GM12873 (cell line): ENCODE measurements at regions not wholly inside any gene's neighbourhood (a gene's known extent, or its start where the extent isn't known, plus 50 kb on each side); places are given as distances from the start of the nearest gene placed in this dataset.

ENCODE experiments used
- CTCF ChIP-seq: IDR thresholded peaks from 2 replicates; pipeline ENCODE4 v1.5.1; 2012; ENCODE audit warnings: low read depth, mild to moderate bottlenecking, moderate library complexity, low read length, control low read depth; ENCODE audit not compliant: insufficient read depth; ENCODE audit errors: missing control alignments

GRCh38 chr1:164949771-164950471 lies 390.9 kb downstream of the PBX1 start:
- TF ChIP-seq CTCF: peak; percentile 1

- no peak for TF ChIP-seq CTCF
These were observed 389.1 kb downstream of the PBX1 start for GRCh38 chr1:164948101-164948500.

GRCh38 chr1:164937291-164937690 lies 378.3 kb downstream of the PBX1 start:
- no peak for TF ChIP-seq CTCF

GRCh38 chr1:164932580-164932979 lies 373.6 kb downstream of the PBX1 start:
- no peak for TF ChIP-seq CTCF

GRCh38 chr1:164930833-164931232 lies 371.8 kb downstream of the PBX1 start:
- no peak for TF ChIP-seq CTCF

- TF ChIP-seq CTCF: no peak
These were observed 371.3 kb downstream of the PBX1 start for GRCh38 chr1:164930241-164930640.

- TF ChIP-seq CTCF: no peak
These were observed 369.3 kb downstream of the PBX1 start for GRCh38 chr1:164928232-164928812.
